ENCODE measurements at regions not wholly inside any gene's neighbourhood (a gene's known extent, or its start where the extent isn't known, plus 50 kb on each side); places are given as distances from the start of the nearest gene placed in this dataset.

DNA sequence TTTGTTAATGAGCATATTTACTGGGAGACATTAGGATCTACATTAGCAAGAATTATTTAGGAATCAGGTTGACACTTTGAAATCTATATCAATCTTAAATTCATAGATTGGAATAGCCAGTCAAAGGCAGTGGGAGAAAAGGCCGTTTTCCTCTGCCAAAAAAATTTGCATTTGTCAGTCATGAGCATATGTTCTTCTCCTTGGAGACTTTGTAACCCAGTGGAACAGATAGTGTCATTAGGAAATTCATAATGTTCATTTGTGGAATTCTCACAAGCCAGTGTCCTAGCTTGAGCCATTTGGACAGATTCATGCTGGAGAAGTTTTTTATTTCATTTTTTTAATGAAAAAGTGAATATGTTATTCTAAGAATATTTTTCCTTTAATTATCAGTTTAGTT, 260.1 kb downstream of the OXSM start:
- TF ChIP-seq POLR2A (IDR thresholded peaks at IDR 0.05), result no peak
- TF ChIP-seq, protein P1, sequence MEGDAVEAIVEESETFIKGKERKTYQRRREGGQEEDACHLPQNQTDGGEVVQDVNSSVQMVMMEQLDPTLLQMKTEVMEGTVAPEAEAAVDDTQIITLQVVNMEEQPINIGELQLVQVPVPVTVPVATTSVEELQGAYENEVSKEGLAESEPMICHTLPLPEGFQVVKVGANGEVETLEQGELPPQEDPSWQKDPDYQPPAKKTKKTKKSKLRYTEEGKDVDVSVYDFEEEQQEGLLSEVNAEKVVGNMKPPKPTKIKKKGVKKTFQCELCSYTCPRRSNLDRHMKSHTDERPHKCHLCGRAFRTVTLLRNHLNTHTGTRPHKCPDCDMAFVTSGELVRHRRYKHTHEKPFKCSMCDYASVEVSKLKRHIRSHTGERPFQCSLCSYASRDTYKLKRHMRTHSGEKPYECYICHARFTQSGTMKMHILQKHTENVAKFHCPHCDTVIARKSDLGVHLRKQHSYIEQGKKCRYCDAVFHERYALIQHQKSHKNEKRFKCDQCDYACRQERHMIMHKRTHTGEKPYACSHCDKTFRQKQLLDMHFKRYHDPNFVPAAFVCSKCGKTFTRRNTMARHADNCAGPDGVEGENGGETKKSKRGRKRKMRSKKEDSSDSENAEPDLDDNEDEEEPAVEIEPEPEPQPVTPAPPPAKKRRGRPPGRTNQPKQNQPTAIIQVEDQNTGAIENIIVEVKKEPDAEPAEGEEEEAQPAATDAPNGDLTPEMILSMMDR (IDR thresholded peaks at IDR 0.05), result no peak
